ENCODE measurements at regions not wholly inside any gene's neighbourhood (a gene's known extent, or its start where the extent isn't known, plus 50 kb on each side); places are given as distances from the start of the nearest gene placed in this dataset.
A peak's percentile ranks its signal among the peaks of the same experiment; 100 is the strongest.

DNA sequence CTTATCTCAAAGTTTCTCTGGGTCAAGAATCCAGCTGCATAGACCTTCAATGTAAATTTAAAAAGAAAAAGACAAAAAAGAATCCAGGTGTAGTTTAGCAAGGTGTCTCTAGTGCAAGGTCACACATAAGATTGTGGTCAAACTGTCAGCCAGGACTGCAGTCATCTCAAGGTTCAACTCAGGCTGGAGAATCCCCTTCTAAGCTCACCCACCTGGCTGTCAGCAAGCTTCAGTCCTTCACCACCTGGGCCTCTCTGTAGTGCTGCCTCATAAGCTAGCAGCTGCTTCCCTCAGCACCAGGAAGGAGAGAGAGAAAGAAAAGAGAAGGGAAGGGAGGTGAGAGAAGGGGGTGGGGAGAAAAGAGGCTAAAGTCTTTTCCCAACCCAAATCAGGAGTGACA is 146.7 kb downstream of the ACTL7B start:
- Mint-ChIP-seq H3K4me1 (peaks cover 11% of the 10 kb centered on the region), H3K4me3 (no peak overlapping the region)
- no peak for DNase-seq (ENCODE audit: low spot score)

DNA sequence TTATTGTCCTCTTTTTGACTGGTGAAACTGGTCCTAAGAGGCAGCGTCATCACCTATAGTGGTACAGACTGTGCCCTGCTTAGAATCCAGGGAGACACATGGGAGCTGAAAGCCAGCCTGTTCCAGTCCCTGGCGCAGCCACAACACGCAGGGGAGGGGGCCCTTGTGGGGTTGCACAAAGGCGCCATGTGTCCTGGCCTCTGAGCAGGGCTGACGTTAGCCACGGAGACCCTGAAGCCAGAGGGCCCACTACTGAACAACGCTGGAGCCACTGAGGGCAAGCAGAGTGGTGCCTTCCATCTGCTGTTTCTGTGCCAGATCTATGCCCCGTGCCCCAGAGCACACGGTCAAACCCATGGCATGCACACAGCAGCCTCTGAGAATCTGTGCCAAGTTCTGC is 147.3 kb downstream of the ACTL7B start:
- Mint-ChIP-seq H3K9me3 (peaks cover 8% of the 10 kb centered on the region), H3K27me3 (ENCODE audit: insufficient read depth, low read depth, poor library complexity) (peaks cover 3% of the 10 kb centered on the region), H3K36me3 (ENCODE audit: low read depth) (peaks cover 3% of the 10 kb centered on the region; the same call in 1 of the 3 replicates), H3K27ac (no peak overlapping the region), H3K4me3 (no peak overlapping the region), H3K4me1 (peaks cover 12% of the 10 kb centered on the region)
- H3K27me3 ChIP-seq (ENCODE audit: insufficient read depth), result no peaks in the 10 kb centered on the region
- H3F3A ChIP-seq (replicated peaks; ENCODE audit: low read depth), result no peaks in the 10 kb centered on the region
- TF ChIP-seq, protein P1, sequence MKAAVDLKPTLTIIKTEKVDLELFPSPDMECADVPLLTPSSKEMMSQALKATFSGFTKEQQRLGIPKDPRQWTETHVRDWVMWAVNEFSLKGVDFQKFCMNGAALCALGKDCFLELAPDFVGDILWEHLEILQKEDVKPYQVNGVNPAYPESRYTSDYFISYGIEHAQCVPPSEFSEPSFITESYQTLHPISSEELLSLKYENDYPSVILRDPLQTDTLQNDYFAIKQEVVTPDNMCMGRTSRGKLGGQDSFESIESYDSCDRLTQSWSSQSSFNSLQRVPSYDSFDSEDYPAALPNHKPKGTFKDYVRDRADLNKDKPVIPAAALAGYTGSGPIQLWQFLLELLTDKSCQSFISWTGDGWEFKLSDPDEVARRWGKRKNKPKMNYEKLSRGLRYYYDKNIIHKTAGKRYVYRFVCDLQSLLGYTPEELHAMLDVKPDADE (IDR thresholded peaks at IDR 0.05), result no peak
- TF ChIP-seq CREB1 (CRISPR knock-in tag; IDR thresholded peaks at IDR 0.05; ENCODE audit: low read depth) (no peak), POLR2AphosphoS5 (IDR thresholded peaks at IDR 0.05; ENCODE audit: low read depth) (no peak)
- peaks cover 13% of the 10 kb centered on the region for H3K9me2 ChIP-seq (ENCODE audit: insufficient read depth)
- H2AFZ ChIP-seq, result peak overlapping the region; percentile 28
- H3K27ac ChIP-seq (ENCODE audit: low read depth), result no peak overlapping the region
- no peak overlapping the region for H3K4me2 ChIP-seq
- H3K4me3 ChIP-seq, result no peak overlapping the region
- no peaks in the 10 kb centered on the region for H4K20me1 ChIP-seq (replicated peaks; ENCODE audit: insufficient read depth)
- no peak for DNase-seq (ENCODE audit: low spot score)
- no peaks in the 10 kb centered on the region for H3K79me2 ChIP-seq (replicated peaks; ENCODE audit: insufficient read depth)
- no peak for ATAC-seq
- H3K36me3 ChIP-seq (ENCODE audit: insufficient read depth), result no peaks in the 10 kb centered on the region
- no peaks in the 10 kb centered on the region for H3K4me1 ChIP-seq (ENCODE audit: insufficient read depth)

More for the DNA sequence above, 146.7 kb downstream of the ACTL7B start:
- Mint-ChIP-seq H3K27ac (no peak overlapping the region), H3K9me3 (peaks cover 9% of the 10 kb centered on the region), H3K27me3 (ENCODE audit: insufficient read depth, low read depth, poor library complexity) (peaks cover 3% of the 10 kb centered on the region), H3K36me3 (ENCODE audit: low read depth) (peaks cover 3% of the 10 kb centered on the region; the same call in 1 of the 3 replicates)
- Histone ChIP-seq H3F3A (replicated peaks; ENCODE audit: low read depth) (no peaks in the 10 kb centered on the region), H2AFZ (no peak overlapping the region), H3K27ac (ENCODE audit: low read depth) (no peak overlapping the region), H3K9me2 (ENCODE audit: insufficient read depth) (peaks cover 9% of the 10 kb centered on the region), H4K20me1 (replicated peaks; ENCODE audit: insufficient read depth) (no peaks in the 10 kb centered on the region), H3K79me2 (replicated peaks; ENCODE audit: insufficient read depth) (no peaks in the 10 kb centered on the region), H3K4me3 (no peak overlapping the region), H3K4me1 (ENCODE audit: insufficient read depth) (no peaks in the 10 kb centered on the region), H3K27me3 (ENCODE audit: insufficient read depth) (no peaks in the 10 kb centered on the region), H3K36me3 (ENCODE audit: insufficient read depth) (no peaks in the 10 kb centered on the region), H3K4me2 (no peak overlapping the region)
- TF ChIP-seq POLR2AphosphoS5 (IDR thresholded peaks at IDR 0.05; ENCODE audit: low read depth) (no peak), REST (IDR thresholded peaks at IDR 0.05; ENCODE audit: unreplicated experiment) (no peak)
- TF ChIP-seq, protein P2, sequence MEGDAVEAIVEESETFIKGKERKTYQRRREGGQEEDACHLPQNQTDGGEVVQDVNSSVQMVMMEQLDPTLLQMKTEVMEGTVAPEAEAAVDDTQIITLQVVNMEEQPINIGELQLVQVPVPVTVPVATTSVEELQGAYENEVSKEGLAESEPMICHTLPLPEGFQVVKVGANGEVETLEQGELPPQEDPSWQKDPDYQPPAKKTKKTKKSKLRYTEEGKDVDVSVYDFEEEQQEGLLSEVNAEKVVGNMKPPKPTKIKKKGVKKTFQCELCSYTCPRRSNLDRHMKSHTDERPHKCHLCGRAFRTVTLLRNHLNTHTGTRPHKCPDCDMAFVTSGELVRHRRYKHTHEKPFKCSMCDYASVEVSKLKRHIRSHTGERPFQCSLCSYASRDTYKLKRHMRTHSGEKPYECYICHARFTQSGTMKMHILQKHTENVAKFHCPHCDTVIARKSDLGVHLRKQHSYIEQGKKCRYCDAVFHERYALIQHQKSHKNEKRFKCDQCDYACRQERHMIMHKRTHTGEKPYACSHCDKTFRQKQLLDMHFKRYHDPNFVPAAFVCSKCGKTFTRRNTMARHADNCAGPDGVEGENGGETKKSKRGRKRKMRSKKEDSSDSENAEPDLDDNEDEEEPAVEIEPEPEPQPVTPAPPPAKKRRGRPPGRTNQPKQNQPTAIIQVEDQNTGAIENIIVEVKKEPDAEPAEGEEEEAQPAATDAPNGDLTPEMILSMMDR (conservative IDR thresholded peaks at IDR 0.05; ENCODE audit: low read depth in 2 of 2), result no peak
- no peak for ATAC-seq

Measured in GM23338 (cell line).